Stimulated activated naive CD8-positive, alpha-beta T cell treated with anti-CD3 and anti-CD28 coated beads, Interleukin-15, amount 100 ng/mL, for 72 hours (primary cell): ENCODE measurements at regions not wholly inside any gene's neighbourhood (a gene's known extent, or its start where the extent isn't known, plus 50 kb on each side); places are given as distances from the start of the nearest gene placed in this dataset.
"Not testable (repeated sequence)": the region's sequence is repeated elsewhere in the genome, so short reads cannot be mapped to it uniquely, and the experiment has no call there.

ENCODE experiments used
- ATAC-seq: fragments of 150-1000 bp; cut with Tn5 transposase; 2 replicates; pipeline ENCODE4 v1.10.0; 2021; ENCODE audit warnings: mild to moderate bottlenecking, moderate library complexity
- DNase-seq, 2 donors: peaks; one replicate each; pipeline ENCODE4 v3.0.0; 2021 to 2022
- H3K27ac Mint-ChIP-seq, 2 donors: one replicate each; pipeline ENCODE4 v1.8.0; 2022; ENCODE audit warnings: mild to moderate bottlenecking in 2 of 2, mixed read lengths in 2 of 2, moderate library complexity in 2 of 2
- H3K27me3 Mint-ChIP-seq: one replicate; pipeline ENCODE4 v1.8.0; 2022; ENCODE audit warnings: mixed read lengths
- H3K4me1 Mint-ChIP-seq: one replicate; pipeline ENCODE4 v1.8.0; 2022; ENCODE audit warnings: mild to moderate bottlenecking, mixed read lengths
- H3K4me3 Mint-ChIP-seq, 2 donors: one replicate each; pipeline ENCODE4 v1.8.0; 2022; ENCODE audit warnings: mild to moderate bottlenecking in 2 of 2, mixed read lengths in 2 of 2, moderate library complexity in 1 of 2
- H3K9me3 Mint-ChIP-seq, 2 donors: one replicate each; pipeline ENCODE4 v1.8.0; 2022; ENCODE audit warnings: mixed read lengths in 2 of 2

DNA sequence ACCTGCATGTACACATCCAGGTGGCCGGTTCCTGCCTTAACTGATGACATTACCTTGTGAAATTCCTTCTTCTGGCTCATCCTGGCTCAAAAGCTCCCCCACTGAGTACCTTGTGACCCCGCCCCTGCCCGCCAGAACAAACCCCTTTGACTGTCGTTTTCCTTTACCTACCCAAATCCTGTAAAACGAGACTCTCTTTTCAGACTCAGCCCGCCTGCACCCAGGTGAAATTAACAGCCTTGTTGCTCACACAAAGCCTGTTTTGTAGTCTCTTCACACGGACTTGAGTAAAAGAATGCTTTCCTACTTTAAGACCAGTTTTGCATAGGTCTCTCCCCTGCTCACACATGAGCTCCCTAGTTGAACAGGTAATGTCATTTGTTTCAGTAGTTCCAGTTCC lies 667.4 kb upstream of the GBE1 start:
- H3K4me3 Mint-ChIP-seq, H3K27ac Mint-ChIP-seq, DNase-seq, H3K4me1 Mint-ChIP-seq, ATAC-seq, H3K27me3 Mint-ChIP-seq: not testable (repeated sequence)
- H3K9me3 Mint-ChIP-seq = peaks cover 10 to 15% of the 10 kb centered on the region in 2 donors

DNA sequence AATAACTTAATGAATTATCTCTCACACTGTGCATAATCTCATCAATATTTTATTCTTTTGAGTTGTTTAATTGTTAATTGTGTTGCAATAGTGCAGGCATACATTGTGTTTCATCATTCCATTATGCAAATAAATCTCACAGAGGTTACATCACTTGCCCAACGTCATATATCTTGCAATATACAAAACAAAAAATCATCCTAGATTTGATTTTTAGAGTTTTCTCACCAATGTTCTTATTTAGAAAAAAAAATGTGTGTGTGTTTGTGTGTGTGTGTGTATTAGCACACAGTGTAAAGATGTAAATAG lies 662.5 kb upstream of the GBE1 start:
- H3K27ac Mint-ChIP-seq = no peak overlapping the region
- peaks cover 4 to 11% of the 10 kb centered on the region in 2 donors for H3K9me3 Mint-ChIP-seq
- H3K4me3 Mint-ChIP-seq = no peak overlapping the region
- no peak for DNase-seq
- H3K27me3 Mint-ChIP-seq = no peaks in the 10 kb centered on the region
- H3K4me1 Mint-ChIP-seq = no peaks in the 10 kb centered on the region
- no peak for ATAC-seq

DNA sequence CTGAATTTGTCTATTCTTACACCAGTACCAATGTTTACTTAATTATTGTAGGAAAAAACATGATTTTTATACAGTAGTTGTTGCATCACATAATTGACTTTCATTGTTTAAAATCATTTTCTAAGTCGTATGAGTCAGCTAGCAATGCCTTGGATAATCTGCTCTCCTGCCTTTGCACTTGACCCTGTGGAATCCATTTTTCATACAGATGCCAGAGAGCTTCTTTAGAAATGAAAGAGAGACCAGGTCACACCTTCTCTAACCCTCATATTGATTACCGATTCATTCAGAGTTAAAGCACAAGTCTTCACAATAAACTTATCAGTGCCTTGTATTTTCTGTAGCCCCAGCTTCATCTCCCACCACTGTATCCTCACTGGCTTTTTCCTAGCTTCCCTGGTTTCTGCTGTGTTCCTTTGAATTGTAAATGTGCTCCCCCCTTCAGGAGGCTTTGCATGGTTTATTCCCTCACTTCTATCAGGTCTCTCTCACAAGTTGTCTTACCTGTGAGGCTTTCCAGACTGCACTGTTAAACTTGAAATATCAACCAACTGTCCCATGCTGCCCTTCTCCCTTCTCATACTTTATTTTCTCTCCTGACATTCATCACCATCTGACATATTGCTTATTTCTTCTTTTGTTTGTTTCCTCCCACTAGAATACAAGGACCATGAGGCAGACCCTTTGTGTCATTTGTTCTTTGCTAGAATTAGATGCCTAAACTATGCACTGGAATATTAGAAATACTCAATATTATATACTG lies 662.0 kb upstream of the GBE1 start:
- H3K4me1 Mint-ChIP-seq = no peaks in the 10 kb centered on the region
- no peak for DNase-seq
- peaks cover 0 to 9% of the 10 kb centered on the region in 2 donors for H3K9me3 Mint-ChIP-seq
- ATAC-seq = no peak
- H3K27ac Mint-ChIP-seq = no peak overlapping the region
- no peaks in the 10 kb centered on the region for H3K27me3 Mint-ChIP-seq
- no peak overlapping the region for H3K4me3 Mint-ChIP-seq

DNA sequence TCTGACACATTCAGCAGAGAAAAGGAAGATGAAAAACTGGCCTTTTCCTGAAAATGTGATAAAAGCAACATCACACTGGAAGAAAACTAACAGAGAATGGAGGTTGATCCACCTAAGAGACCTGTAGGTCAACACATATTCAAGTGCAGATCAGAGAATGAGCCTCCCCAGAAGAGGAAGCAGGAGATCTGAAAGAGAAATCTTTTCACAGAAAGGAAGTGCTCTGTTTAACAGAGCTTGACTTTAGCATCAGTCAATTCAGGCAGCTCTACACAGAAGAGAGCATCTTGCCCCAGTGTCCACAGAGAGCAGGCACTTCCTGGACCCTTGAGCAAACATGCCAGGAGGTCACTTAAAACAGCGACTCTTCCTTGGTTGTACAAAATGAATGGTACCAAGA lies 655.4 kb upstream of the GBE1 start:
- Mint-ChIP-seq H3K27me3 (no peaks in the 10 kb centered on the region), H3K27ac (no peak overlapping the region), H3K9me3 (peaks cover 4 to 8% of the 10 kb centered on the region in 2 donors), H3K4me3 (no peak overlapping the region), H3K4me1 (no peaks in the 10 kb centered on the region)
- DNase-seq (no peak), ATAC-seq (no peak)

DNA sequence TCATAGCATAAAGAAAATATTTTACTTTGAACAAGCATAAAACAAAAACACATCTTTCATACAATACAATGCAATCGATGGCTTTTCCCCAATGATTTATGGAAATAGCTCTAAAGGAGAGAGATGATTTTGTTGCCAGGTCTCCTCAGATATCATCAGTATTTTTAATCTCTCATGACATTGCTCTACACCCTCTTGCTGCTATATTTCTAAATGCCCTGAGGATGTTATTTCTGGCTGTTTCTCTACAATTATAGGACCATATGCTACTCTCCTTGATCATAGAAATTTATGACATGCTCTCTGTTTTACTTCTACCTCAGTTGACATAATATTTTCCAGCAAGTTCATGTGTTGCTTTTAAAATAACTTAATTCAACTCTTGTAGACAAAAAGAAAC lies 654.9 kb upstream of the GBE1 start:
- Mint-ChIP-seq H3K4me3 (no peak overlapping the region), H3K27ac (no peak overlapping the region), H3K9me3 (peaks cover 4 to 8% of the 10 kb centered on the region in 2 donors), H3K27me3 (no peaks in the 10 kb centered on the region), H3K4me1 (no peaks in the 10 kb centered on the region)
- DNase-seq = no peak
- no peak for ATAC-seq

DNA sequence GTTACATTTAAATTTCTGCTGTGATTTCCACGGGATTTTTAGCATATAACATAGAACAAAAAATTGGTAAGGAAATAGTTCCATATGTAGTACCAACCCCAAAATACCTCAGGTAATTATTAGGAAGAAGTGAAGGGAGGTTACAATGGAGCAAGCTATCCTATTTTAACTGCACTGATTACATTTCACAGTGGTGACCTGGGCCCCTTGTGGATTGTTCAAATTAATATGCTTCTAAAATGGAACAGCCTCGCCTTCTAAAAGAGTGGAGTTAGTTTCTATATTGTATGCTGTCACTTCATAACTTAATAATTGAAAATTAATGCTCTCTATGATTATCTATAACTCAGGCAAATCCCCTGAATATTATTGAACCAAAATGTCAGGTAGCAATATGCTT lies 651.7 kb upstream of the GBE1 start:
- Mint-ChIP-seq H3K4me3 (no peak overlapping the region), H3K27ac (no peak overlapping the region), H3K9me3 (peaks cover 0 to 8% of the 10 kb centered on the region in 2 donors), H3K27me3 (no peaks in the 10 kb centered on the region), H3K4me1 (no peaks in the 10 kb centered on the region)
- no peak for DNase-seq
- ATAC-seq = no peak

DNA sequence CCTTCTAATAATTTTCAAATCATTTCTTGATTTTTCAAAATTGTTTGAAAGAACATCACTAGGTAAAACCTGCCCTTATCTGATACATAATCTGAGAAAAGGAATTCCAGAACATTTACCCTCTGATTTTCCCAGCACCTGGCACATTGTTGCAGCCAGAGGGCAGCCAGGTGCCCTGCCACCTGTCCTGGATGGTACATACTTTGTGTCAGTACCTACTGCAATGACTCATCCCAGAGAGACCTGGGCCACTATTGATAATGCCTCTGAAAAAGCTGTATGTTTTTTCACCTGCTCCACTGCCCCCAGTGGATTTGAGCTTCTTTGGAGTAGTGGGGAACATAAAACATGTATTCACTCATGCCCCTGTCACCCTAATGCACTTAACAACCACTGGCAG lies 648.9 kb upstream of the GBE1 start:
- H3K4me1 Mint-ChIP-seq = no peaks in the 10 kb centered on the region
- H3K27me3 Mint-ChIP-seq = no peaks in the 10 kb centered on the region
- H3K4me3 Mint-ChIP-seq = no peak overlapping the region
- no peak overlapping the region for H3K27ac Mint-ChIP-seq
- H3K9me3 Mint-ChIP-seq = peaks cover 0 to 8% of the 10 kb centered on the region in 2 donors
- no peak for DNase-seq
- no peak for ATAC-seq

DNA sequence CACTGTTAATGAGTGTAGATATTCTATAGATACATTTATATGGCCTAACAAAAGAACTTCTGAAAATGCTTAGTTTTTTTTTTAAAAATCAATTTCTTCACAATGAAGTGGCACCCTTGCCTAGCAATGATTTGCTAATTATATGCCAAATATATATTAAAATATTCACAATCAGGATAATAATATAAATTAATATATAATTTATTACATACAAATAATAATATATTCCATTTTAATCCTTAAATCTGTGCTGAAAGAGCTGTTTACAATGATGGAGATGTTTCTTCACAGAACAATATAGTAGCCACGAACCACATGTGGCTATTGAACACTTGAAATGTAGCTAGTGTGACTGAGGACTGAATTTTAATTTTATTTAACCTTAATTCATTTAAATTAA lies 648.4 kb upstream of the GBE1 start:
- ATAC-seq (no peak), DNase-seq (no peak)
- Mint-ChIP-seq H3K27me3 (no peaks in the 10 kb centered on the region), H3K9me3 (peaks cover 0 to 8% of the 10 kb centered on the region in 2 donors), H3K4me1 (no peaks in the 10 kb centered on the region), H3K27ac (no peak overlapping the region), H3K4me3 (no peak overlapping the region)

DNA sequence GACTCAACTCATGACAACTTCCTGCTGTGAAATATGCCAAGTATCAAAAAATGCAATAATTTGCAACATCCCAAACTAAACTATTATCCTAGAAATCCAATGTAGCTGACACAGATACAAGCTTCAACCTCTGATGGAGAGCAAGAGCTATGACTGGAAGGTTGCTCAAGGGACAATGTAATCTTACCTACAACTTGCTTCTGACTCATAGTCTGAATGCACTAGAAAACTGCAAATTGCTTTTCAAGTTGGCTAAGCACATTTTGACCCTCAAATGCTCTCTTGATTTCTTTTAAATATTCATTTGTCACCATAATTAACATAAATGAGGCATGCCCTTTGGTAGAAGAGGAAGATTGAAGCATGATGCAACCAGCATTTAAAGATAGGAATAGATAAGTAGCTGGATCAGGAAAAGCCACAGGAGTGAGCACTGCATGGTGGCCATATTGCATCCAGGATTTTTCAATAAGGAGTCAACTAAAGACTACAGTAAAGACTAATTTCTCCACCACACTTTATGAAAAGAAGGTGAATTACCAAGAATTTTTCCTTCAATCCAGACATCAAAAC lies 630.8 kb upstream of the GBE1 start:
- no peaks in the 10 kb centered on the region for H3K4me1 Mint-ChIP-seq
- DNase-seq (no peak), ATAC-seq (no peak)
- H3K27me3 Mint-ChIP-seq = no peaks in the 10 kb centered on the region
- H3K9me3 Mint-ChIP-seq = no peaks in the 10 kb centered on the region
- no peak overlapping the region for H3K27ac Mint-ChIP-seq
- H3K4me3 Mint-ChIP-seq = no peak overlapping the region

DNA sequence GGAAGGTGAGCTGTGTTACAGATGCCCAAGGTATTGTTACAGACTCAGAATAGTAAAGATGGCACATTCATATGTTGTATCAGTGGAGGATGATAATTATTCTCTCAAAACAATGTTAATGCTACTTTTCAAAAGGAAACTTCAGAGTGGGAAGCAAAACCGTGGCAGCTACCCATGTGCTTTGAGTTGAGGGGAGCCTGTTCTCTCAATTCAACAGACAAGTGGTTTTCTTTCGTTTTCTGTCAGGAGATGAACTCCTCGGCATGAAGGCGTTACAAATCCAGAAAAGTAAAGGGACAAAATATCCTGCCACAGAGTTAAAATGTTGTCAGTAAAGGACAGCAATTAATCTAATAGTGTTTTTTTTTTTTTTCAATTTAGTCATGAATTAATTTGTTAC lies 629.4 kb upstream of the GBE1 start:
- no peak overlapping the region for H3K4me3 Mint-ChIP-seq
- ATAC-seq = no peak
- DNase-seq = no peak
- no peak overlapping the region for H3K27ac Mint-ChIP-seq
- H3K9me3 Mint-ChIP-seq = no peaks in the 10 kb centered on the region
- no peaks in the 10 kb centered on the region for H3K4me1 Mint-ChIP-seq
- no peaks in the 10 kb centered on the region for H3K27me3 Mint-ChIP-seq

DNA sequence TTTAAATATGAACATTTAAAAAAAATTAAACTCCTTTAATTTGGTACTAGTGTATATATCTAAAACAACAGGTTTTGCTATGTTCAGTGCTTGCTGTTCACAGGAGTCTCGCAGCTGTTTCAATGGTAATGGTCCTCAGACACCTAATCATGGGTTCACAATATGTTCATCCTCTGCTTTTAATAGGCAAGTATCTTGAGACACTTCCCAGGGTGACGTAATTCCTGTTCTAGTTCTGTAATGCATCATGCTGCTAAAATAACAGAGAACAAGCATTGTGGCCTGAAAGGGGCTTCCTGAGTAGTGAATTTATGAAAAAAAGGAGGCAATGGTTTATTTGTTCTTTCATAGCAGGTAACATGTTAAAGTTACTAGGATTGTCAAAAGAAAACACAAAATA lies 625.2 kb upstream of the GBE1 start:
- DNase-seq (no peak), ATAC-seq (no peak)
- H3K9me3 Mint-ChIP-seq = no peaks in the 10 kb centered on the region
- H3K27ac Mint-ChIP-seq = no peak overlapping the region
- H3K4me3 Mint-ChIP-seq = no peak overlapping the region
- no peaks in the 10 kb centered on the region for H3K27me3 Mint-ChIP-seq
- no peaks in the 10 kb centered on the region for H3K4me1 Mint-ChIP-seq

DNA sequence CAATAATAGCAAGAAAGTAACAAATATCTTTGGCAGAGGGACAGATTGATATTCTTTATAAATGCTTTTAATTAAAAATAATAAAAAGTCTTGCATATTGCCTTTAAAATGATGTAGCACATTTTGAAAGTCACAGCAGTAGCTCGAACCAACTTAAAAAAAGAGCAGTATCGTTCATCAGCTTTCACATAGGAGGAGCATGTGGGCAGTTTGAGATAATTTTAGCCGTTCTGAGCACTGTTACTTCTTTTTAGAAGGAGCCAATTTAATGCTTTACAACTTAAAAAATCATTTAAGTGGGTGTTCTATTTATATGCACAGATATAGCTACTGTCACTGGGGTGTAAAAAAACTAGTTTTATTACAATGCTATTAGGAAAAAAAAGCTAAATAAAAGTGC lies 622.7 kb upstream of the GBE1 start:
- no peak overlapping the region for H3K4me3 Mint-ChIP-seq
- H3K9me3 Mint-ChIP-seq = no peaks in the 10 kb centered on the region
- no peaks in the 10 kb centered on the region for H3K4me1 Mint-ChIP-seq
- H3K27ac Mint-ChIP-seq = no peak overlapping the region
- H3K27me3 Mint-ChIP-seq = no peaks in the 10 kb centered on the region
- DNase-seq (no peak), ATAC-seq (no peak)

DNA sequence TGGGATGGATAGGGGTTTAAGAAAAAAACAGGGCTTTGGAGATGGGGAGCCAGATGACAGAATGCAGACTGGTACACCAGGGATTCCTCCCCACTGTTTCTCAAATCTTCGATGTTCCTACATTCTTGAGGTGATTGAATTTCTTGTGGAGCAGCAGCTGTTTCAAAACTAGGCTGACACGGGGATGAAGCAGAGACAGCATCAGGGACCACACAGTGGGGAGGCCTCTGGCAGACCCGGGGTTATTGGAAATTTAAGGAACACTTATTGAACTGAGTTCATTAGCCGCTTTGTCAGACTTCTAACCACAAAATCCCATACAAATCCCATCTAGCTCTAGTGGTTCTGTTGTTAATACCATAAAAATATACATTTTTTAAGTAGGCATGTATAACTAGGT lies 621.4 kb upstream of the GBE1 start:
- Mint-ChIP-seq H3K4me1 (no peaks in the 10 kb centered on the region), H3K27me3 (no peaks in the 10 kb centered on the region), H3K4me3 (no peak overlapping the region), H3K27ac (no peak overlapping the region), H3K9me3 (peaks cover 5 to 6% of the 10 kb centered on the region in 2 donors)
- ATAC-seq = no peak
- no peak for DNase-seq

DNA sequence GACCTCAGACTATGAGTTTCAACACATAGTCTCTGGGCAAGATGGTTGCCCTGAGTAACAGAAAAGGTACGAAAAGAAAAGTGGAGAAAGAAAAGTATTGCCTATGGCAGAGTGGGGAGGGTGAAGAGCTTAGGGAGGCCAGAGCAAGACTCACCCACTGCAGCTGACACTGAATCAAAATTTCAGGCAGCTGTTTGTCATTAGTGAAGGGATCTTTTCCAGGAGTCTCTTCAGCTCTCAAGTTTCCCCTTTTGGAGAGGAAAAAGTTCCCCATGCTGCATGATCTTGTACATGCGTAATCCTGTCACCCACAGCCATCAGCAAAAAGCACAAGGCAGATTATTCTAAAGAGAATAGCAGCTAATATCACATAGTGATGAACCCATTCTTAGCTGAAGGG lies 616.9 kb upstream of the GBE1 start:
- ATAC-seq (no peak), DNase-seq (no peak)
- peaks cover 25 to 33% of the 10 kb centered on the region in 2 donors for H3K9me3 Mint-ChIP-seq
- no peaks in the 10 kb centered on the region for H3K4me1 Mint-ChIP-seq
- no peak overlapping the region for H3K4me3 Mint-ChIP-seq
- no peaks in the 10 kb centered on the region for H3K27me3 Mint-ChIP-seq
- H3K27ac Mint-ChIP-seq = no peak overlapping the region

DNA sequence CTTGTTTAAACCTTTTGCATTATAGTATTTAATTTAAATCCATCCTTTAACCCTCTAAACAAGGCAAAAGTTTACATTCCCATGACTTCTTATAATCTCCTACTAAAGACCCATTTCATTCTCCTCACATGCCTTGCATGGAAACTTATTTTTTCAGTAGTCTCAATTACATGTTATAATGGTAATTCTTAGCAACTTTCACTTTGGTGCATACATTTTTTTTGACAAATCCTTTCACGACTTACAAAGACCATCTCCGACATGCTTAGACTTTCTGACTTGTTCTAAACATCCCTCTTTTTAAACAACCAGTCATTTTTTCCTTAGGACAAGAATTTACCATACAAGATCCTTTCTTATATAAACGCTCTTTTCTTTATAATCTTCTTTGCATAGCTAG lies 615.4 kb upstream of the GBE1 start:
- H3K4me3 Mint-ChIP-seq = no peak overlapping the region
- H3K27ac Mint-ChIP-seq = no peak overlapping the region
- H3K4me1 Mint-ChIP-seq = no peaks in the 10 kb centered on the region
- peaks cover 29 to 40% of the 10 kb centered on the region in 2 donors for H3K9me3 Mint-ChIP-seq
- ATAC-seq (no peak), DNase-seq (no peak)
- H3K27me3 Mint-ChIP-seq = no peaks in the 10 kb centered on the region

DNA sequence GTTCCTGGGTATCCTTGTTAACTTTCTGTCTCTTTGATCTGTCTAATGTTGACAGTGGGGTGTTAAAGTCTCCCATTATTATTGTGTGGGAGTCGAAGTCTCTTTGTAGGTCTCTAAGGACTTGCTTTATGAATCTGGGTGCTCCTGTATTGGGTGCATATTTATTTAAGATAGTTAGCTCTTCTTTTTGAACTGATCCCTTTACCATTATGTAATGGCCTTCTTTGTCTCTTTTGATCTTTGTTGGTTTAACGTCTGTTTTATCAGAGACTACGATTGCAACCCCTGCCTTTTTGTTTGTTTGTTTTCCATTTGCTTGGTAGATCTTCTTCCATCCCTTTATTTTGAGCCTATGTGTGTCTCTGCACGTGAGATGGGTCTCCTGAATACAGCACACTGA lies 612.4 kb upstream of the GBE1 start:
- not testable (repeated sequence) for H3K4me1 Mint-ChIP-seq, DNase-seq, H3K4me3 Mint-ChIP-seq, H3K27me3 Mint-ChIP-seq, ATAC-seq, H3K27ac Mint-ChIP-seq
- H3K9me3 Mint-ChIP-seq = peaks cover 29 to 40% of the 10 kb centered on the region in 2 donors

DNA sequence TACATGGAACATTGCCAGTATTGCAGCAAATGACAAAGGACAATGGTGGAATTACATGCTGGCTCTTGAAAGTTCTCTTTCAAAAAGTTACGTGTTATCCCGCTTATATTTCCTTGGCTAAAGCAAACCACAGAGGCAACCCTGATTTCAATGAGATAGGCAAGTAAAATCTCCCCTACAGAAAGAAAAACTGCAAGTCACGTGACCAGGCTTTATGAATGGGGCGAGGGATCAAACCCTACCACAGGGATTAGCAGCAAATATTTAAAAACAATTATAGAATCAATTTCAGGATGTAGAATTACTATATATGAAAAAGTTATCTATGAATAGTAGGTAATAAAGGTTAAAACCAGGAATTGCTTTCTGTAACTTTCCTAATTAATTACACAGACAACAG lies 603.4 kb upstream of the GBE1 start:
- no peak overlapping the region for H3K27ac Mint-ChIP-seq
- ATAC-seq = no peak
- H3K4me3 Mint-ChIP-seq = no peak overlapping the region
- no peaks in the 10 kb centered on the region for H3K9me3 Mint-ChIP-seq
- no peaks in the 10 kb centered on the region for H3K4me1 Mint-ChIP-seq
- H3K27me3 Mint-ChIP-seq = no peaks in the 10 kb centered on the region
- DNase-seq = no peak
